H1 (cell line): ENCODE measurements at regions not wholly inside any gene's neighbourhood (a gene's known extent, or its start where the extent isn't known, plus 50 kb on each side); places are given as distances from the start of the nearest gene placed in this dataset.

Experiments used
- POLR2A ChIP-seq, 2 experiments: IDR thresholded peaks; 1 replicate in 1 of 2; 2 replicates in 1 of 2; pipeline ENCODE4 v1.6.1; 2011; ENCODE audit warnings: low read depth in 2 of 2, low read length in 2 of 2, mild to moderate bottlenecking in 2 of 2; ENCODE audit errors: control extremely low read depth in 1 of 2
- RAD21 ChIP-seq, 2 experiments: IDR thresholded peaks in 1 of 2; conservative IDR thresholded peaks in 1 of 2; 2 replicates each; pipeline ENCODE4 v1.6.1; 2011; ENCODE audit warnings: low read depth in 2 of 2, low read length in 2 of 2, improper control_type of control experiment in 1 of 2, inconsistent platforms in 1 of 2, mild to moderate bottlenecking in 1 of 2, moderate library complexity in 1 of 2

- TF ChIP-seq RAD21 (IDR thresholded peaks at IDR 0.05 in 1 of 2, conservative IDR thresholded peaks at IDR 0.05 in 1 of 2; ENCODE audit: low read depth in 2 of 2, low read length in 2 of 2) (no peak), POLR2A (IDR thresholded peaks at IDR 0.05; ENCODE audit: control extremely low read depth in 1 of 2, low read depth in 2 of 2, low read length in 2 of 2) (no peak)
Observed at GRCh38 chr13:39245688-39246087, 207.4 kb downstream of the NHLRC3 start (continued).
